HCT116 (cell line): ENCODE measurements at regions not wholly inside any gene's neighbourhood (a gene's known extent, or its start where the extent isn't known, plus 50 kb on each side); places are given as distances from the start of the nearest gene placed in this dataset.

ENCODE experiments used
- ATAC-seq: fragments of 200-7000 bp; cut with Tn5 transposase; 2 replicates; pipeline ENCODE4 v1.9.1; 2020; ENCODE audit warnings: mild to moderate bottlenecking, moderate library complexity
- BruUV-seq: library from RNA; stranded (reverse); fragments of 400-500 nt; replicated peaks from 2 replicates; lab custom pipeline; 2021; lab: Mats Ljungman, UMichigan
- CTCF ChIA-PET: fragments of 300-600 bp; sonication (Branson Sonifier 250); formaldehyde crosslinking; loops from one replicate; lab custom pipeline; 2021; ENCODE audit warnings: antibody characterized with exemption; lab: Charles Lee
- POLR2A ChIA-PET: fragments of 300-600, 350-600 bp; sonication (Branson Sonifier 250); formaldehyde crosslinking; loops from one replicate; lab custom pipeline; 2021; ENCODE audit warnings: antibody characterized with exemption; lab: Charles Lee
- RAD21 ChIA-PET, 2 experiments: fragments of 300-600 bp; sonication (Branson Sonifier 250); formaldehyde crosslinking; loops; one replicate each; lab custom pipeline; 2023; ENCODE audit warnings: low total read pairs in 2 of 2; ENCODE audit not compliant: uncharacterized antibody in 2 of 2, unreplicated experiment in 2 of 2, low non-redundant PET in 1 of 2; lab: Charles Lee
- DNase-seq: peaks from one replicate; pipeline ENCODE4 v3.0.0-alpha.2; 2010; ENCODE audit warnings: low read depth, low spot score
- H2AFZ ChIP-seq: fragments of 200-600 bp; shearing (Covaris generic), sonication (generic); 2 replicates; pipeline ENCODE4 v1.6.1; 2017; ENCODE audit warnings: low read depth, mixed run types, mixed read lengths, antibody characterized with exemption, low read length; ENCODE audit not compliant: poor library complexity, severe bottlenecking
- H3K27ac ChIP-seq: 2 replicates; pipeline ENCODE4 v1.5.1; 2012; ENCODE audit warnings: low read depth, low read length
- H3K27me3 ChIP-seq: fragments of 200-600 bp; sonication (generic); 2 replicates; pipeline ENCODE4 v1.6.1; 2016; ENCODE audit warnings: mixed run types, low read length, mixed read lengths; ENCODE audit not compliant: insufficient read depth
- H3K36me3 ChIP-seq, 2 experiments: fragments of 200-500 bp in 1 of 2; fragments of 200-600 bp in 1 of 2; sonication (Bioruptor generic) in 1 of 2; sonication (generic) in 1 of 2; 2 replicates each; pipeline versions ENCODE4 v1.5.1 to v1.6.1; 2014 to 2016; ENCODE audit warnings: low read length in 2 of 2, inconsistent platforms in 1 of 2, mixed read lengths in 1 of 2, mixed run types in 1 of 2; ENCODE audit not compliant: insufficient read depth in 2 of 2, control insufficient read depth in 1 of 2
- H3K4me1 ChIP-seq, 2 experiments: fragments of 200-600 bp in 1 of 2; sonication (generic) in 1 of 2; 2 replicates each; pipeline versions ENCODE4 v1.5.1 to v1.6.1; 2012 to 2017; ENCODE audit warnings: low read length in 2 of 2, inconsistent platforms in 1 of 2, mild to moderate bottlenecking in 1 of 2, mixed read lengths in 1 of 2, mixed run types in 1 of 2, moderate library complexity in 1 of 2; ENCODE audit not compliant: insufficient read depth in 2 of 2, control insufficient read depth in 1 of 2
- H3K4me2 ChIP-seq: fragments of 200-600 bp; sonication (generic); 2 replicates; pipeline ENCODE4 v1.6.1; 2017; ENCODE audit warnings: mixed run types, low read length, mixed read lengths
- H3K4me3 ChIP-seq, 2 experiments: fragments of 200-600 bp in 1 of 2; sonication (generic) in 1 of 2; replicated peaks in 1 of 2; 2 replicates each; pipeline ENCODE4 v1.5.1; 2011 to 2016; ENCODE audit warnings: low read length in 2 of 2, control low read depth in 1 of 2, low read depth in 1 of 2, mild to moderate bottlenecking in 1 of 2, mixed read lengths in 1 of 2, mixed run types in 1 of 2
- H3K79me2 ChIP-seq: fragments of 200-600 bp; sonication (generic); 2 replicates; pipeline ENCODE4 v1.6.1; 2017; ENCODE audit warnings: mild to moderate bottlenecking, mixed run types, low read length, moderate library complexity, mixed read lengths; ENCODE audit not compliant: insufficient read depth
- H3K9ac ChIP-seq: fragments of 200-600 bp; sonication (generic); 2 replicates; pipeline ENCODE4 v1.6.1; 2016; ENCODE audit warnings: low read length, mixed read lengths
- H3K9me2 ChIP-seq: fragments of 200-600 bp; sonication (generic), shearing (Covaris generic); 2 replicates; pipeline ENCODE4 v1.6.1; 2017; ENCODE audit warnings: mixed run types, mild to moderate bottlenecking, moderate library complexity; ENCODE audit not compliant: insufficient read depth
- H3K9me3 ChIP-seq, 2 experiments: fragments of 200-500 bp in 1 of 2; fragments of 200-600 bp in 1 of 2; sonication (Bioruptor generic) in 1 of 2; sonication (generic) in 1 of 2; 2 replicates each; pipeline ENCODE4 v1.6.1; 2014 to 2017; ENCODE audit warnings: low read length in 2 of 2, mixed read lengths in 2 of 2, inconsistent platforms in 1 of 2, low read depth in 1 of 2, mild to moderate bottlenecking in 1 of 2, mixed run types in 1 of 2, moderate library complexity in 1 of 2; ENCODE audit not compliant: control insufficient read depth in 1 of 2, insufficient read depth in 1 of 2
- H4K20me1 ChIP-seq: fragments of 200-600 bp; sonication (generic), shearing (Covaris generic); 2 replicates; pipeline ENCODE4 v1.6.1; 2017; ENCODE audit warnings: mixed run types, mild to moderate bottlenecking, moderate library complexity; ENCODE audit not compliant: insufficient read depth
- ATF3 ChIP-seq: IDR thresholded peaks from 2 replicates; pipeline ENCODE4 v1.6.1; 2012
- CBX3 ChIP-seq: IDR thresholded peaks from 2 replicates; pipeline ENCODE4 v1.6.1; 2012; ENCODE audit warnings: low read depth
- EGR1 ChIP-seq: IDR thresholded peaks from 2 replicates; pipeline ENCODE4 v1.6.1; 2012; ENCODE audit warnings: low read depth
- ELF1 ChIP-seq: IDR thresholded peaks from 2 replicates; pipeline ENCODE4 v1.6.1; 2012; ENCODE audit warnings: low read depth, borderline replicate concordance
- MAX ChIP-seq: IDR thresholded peaks from 2 replicates; pipeline ENCODE4 v1.6.1; 2012
- POLR2A ChIP-seq: IDR thresholded peaks from 2 replicates; pipeline ENCODE4 v1.7.0; 2011; ENCODE audit warnings: borderline replicate concordance; ENCODE audit not compliant: insufficient read depth, insufficient read length; ENCODE audit errors: extremely low read depth
- SIN3A ChIP-seq: IDR thresholded peaks from 2 replicates; pipeline ENCODE4 v1.6.1; 2012; ENCODE audit warnings: low read depth
- TCF7L2 ChIP-seq: IDR thresholded peaks from 2 replicates; pipeline ENCODE4 v1.7.0; 2011; ENCODE audit warnings: borderline replicate concordance, inconsistent platforms; ENCODE audit not compliant: insufficient read depth, insufficient read length; ENCODE audit errors: extremely low read depth
- YY1 ChIP-seq: IDR thresholded peaks from 2 replicates; pipeline ENCODE4 v1.6.1; 2011; ENCODE audit warnings: low read length, low read depth, moderate library complexity, mild to moderate bottlenecking; ENCODE audit not compliant: insufficient replicate concordance; ENCODE audit errors: extremely low read depth
- ZBTB33 ChIP-seq: IDR thresholded peaks from 2 replicates; pipeline ENCODE4 v1.6.1; 2011; ENCODE audit warnings: mild to moderate bottlenecking, low read length, moderate library complexity; ENCODE audit not compliant: insufficient replicate concordance; ENCODE audit errors: extremely low read depth
- ZNF274 ChIP-seq: fragments of 200-500 bp; sonication (Bioruptor generic); IDR thresholded peaks from 2 replicates; pipeline ENCODE4 v1.6.1; 2014; ENCODE audit warnings: mild to moderate bottlenecking, low read depth, low read length, inconsistent platforms
- intact Hi-C: fragments of 100-400 bp; cut with micrococcal nuclease; formaldehyde crosslinking; loops from 2 replicates; pipeline ENCODE4 v1.10.0; 2022

GRCh38 chr2:58876126-58876525 lies 635.0 kb upstream of the FANCL start:
- H2AFZ ChIP-seq: no peak overlapping the region
- RAD21 ChIA-PET: no interaction called here
- ATAC-seq (no peak), DNase-seq (no peak)
- BruUV-seq: no TSS peak
- no peaks in the 10 kb centered on the region for H3K79me2 ChIP-seq
- no peaks in the 10 kb centered on the region for H3K4me1 ChIP-seq
- H3K27ac ChIP-seq: no peak overlapping the region
- H3K9ac ChIP-seq: no peak overlapping the region
- H3K9me3 ChIP-seq: no peaks in the 10 kb centered on the region
- no peak overlapping the region for H3K4me2 ChIP-seq
- no peaks in the 10 kb centered on the region for H3K9me2 ChIP-seq
- peaks cover 7% of the 10 kb centered on the region; the same call in 1 of the 2 replicates for H3K27me3 ChIP-seq
- H3K4me3 ChIP-seq: no peak overlapping the region
- TF ChIP-seq ATF3: no peak
- no peak for TF ChIP-seq EGR1
- TF ChIP-seq POLR2A: no peak
- TF ChIP-seq YY1: no peak
- no peak for TF ChIP-seq TCF7L2
- no peak for TF ChIP-seq MAX
- TF ChIP-seq, all 23 proteins: peak for 0
- ChIA-PET CTCF (no interaction called here), POLR2A (no interaction called here)
- intact Hi-C loops: no loop called here
- Histone ChIP-seq H4K20me1 (no peaks in the 10 kb centered on the region), H3K36me3 (no peaks in the 10 kb centered on the region)

- Histone ChIP-seq H3K79me2 (no peaks in the 10 kb centered on the region), H3K27ac (no peak overlapping the region), H2AFZ (no peak overlapping the region), H3K9me2 (no peaks in the 10 kb centered on the region), H3K4me1 (no peaks in the 10 kb centered on the region), H3K27me3 (peaks cover 7% of the 10 kb centered on the region; the same call in 1 of the 2 replicates), H3K4me3 (no peak overlapping the region), H4K20me1 (no peaks in the 10 kb centered on the region), H3K9me3 (no peaks in the 10 kb centered on the region), H3K4me2 (no peak overlapping the region), H3K36me3 (no peaks in the 10 kb centered on the region)
- ChIA-PET RAD21 (no interaction called here), POLR2A (no interaction called here), CTCF (interaction anchor here (0.5 kb wide), 1 partner anchor 1675 kb away, joined by 3 read pairs; no protein-coding TSS in a partner anchor)
- DNase-seq (no peak), ATAC-seq (no peak)
- no TSS peak for BruUV-seq
- intact Hi-C loops: no loop called here
- TF ChIP-seq CBX3 (no peak), ELF1 (no peak), POLR2A (no peak), ZBTB33 (no peak), ZNF274 (no peak), MAX (no peak), YY1 (no peak), TCF7L2 (no peak), SIN3A (no peak)
- TF ChIP-seq, all 23 proteins: peak for 0
- no peak overlapping the region for H3K9ac ChIP-seq
These were observed 634.3 kb upstream of the FANCL start for GRCh38 chr2:58875436-58875835.
